GM18858 (cell line): ENCODE measurements at regions not wholly inside any gene's neighbourhood (a gene's known extent, or its start where the extent isn't known, plus 50 kb on each side); places are given as distances from the start of the nearest gene placed in this dataset.

Source experiments
- ATAC-seq: cut with Tn5 transposase; IDR thresholded peaks from one replicate; pipeline ENCODE4 v1.9.1; 2021; ENCODE audit not compliant: unreplicated experiment

DNA sequence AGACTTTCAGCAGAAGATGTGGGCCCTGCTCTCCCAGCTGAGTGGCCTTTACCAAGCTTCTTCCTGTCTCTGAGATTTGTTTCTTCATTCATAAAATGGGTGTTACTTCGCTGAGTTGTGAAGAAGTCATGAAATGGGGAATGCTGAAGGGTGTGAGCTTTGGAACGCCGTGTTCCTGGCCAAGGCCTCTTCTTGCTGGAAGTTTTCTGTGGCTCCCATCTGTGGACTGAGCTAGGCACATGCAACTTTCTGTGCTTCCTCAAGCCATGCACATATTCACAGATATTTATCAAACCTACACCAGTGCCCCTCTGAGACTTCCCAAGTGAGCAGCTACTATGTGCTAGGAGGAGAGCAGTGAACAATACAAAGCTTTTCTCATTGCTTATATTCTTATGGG, 106.3 kb upstream of the JUN start:
- ATAC-seq = no peak

DNA sequence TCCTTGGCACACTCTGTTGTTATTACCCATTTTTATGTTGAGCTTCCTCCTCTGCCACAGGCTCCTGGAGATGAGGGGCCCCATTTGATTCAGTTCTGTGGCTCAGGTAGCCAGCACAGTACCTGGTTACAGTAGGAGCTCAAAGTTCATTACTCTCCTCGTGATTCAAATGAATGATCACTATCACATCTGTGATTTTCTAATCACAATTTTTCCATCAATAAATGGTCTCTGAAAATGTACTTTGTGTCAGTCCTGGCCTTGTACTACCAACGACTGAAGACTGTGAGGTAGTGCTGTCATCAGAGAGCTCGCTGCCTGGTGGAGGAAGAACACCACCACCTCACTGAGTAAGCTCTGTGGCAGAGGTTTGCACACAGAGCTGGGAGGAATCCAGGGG, 106.8 kb upstream of the JUN start:
- ATAC-seq = no peak

DNA sequence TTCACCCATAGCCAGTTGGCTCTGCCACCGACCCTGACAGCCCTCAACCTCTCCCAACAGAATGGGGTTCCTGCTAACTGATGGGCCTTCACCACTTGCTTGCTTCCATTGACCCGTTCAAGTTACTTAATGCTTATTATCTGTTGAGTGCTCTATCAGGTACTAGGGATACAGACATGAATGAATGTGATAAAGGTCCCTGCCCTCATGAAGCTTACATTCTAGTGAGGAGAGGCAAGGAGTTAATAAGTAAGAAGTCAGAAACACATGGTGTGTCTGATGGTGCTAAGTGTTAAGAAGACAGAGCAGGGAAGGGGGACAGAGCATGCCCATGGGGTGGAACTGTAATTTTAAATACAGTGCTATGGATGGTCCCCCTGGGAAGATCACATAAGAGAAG, 107.5 kb upstream of the JUN start:
- no peak for ATAC-seq

DNA sequence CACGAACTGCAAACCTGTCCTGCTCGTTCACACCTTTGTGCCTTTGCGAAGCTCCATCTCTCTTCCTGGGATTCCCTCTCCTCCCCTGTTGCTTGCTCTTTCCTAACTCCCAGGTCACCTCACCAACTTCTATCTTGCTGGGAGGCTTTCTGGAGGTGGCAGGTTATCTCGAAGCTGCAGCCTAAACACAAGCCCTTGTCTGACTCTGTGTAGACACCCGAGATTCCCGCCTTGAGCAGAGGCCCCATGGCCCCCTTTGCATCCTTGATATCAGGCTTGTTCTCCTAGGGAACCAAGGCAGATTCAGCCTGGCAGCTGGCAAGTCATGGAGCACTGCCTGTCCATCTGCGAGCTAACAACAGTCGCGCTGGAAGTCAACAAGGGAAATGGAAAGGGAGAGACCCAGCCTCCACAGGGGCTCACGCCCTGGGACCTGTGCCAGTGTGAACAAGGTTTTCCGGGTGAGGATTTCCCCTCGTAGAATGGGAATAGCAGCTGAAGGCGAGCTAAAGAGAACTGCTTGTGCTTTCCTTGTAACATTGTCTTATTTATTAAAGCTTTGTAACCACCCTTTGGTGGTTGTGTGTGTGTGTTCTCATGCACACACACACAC, 109.5 kb upstream of the JUN start:
- ATAC-seq = no peak

DNA sequence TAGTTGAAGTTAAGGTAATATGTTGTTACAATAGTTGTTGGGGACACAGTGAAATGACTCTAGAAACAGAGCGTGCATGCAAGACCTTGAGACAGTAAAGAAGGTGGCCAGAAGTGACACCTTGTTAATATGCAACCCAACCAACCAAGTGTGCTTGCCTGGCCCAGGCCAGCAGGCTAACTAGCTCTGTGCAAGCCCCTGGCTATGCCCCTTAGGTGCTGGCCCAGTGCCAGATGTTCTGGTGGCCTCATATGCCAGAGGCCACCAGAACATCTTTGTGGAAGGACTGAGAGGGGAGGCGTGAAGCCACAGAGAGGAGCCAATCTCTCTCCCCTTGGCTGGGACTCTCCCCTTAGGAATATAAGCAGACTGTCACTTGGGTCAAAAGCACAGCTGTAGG, 111.2 kb upstream of the JUN start:
- ATAC-seq = no peak

DNA sequence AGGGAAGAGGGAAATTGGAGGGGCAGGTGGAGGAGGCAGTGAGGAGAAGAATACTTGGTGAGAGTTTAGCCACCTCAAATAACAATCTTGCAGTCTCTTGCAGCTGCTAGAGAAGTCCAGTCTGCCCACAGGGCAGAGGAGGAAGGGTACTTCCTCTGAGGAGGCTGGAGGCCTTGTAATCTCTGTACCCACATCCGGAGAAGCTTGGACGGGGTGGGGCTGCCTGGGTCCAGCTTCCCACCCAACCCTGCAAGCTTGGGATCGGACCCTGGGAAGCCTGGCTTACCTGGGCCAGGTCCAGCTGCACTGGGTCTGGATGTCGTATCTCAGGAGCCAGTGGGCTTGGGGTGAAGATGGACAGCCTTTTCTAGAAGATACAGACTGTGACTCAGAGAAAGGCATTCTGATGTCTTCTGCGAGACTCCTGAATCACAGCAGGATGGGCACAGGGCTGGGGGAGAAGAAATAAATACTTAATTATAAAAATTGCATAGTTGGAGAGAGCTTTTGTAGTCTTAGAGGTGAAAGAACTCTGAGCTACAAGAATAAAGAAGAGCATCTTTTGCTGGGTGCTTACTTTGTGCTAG, 111.8 kb upstream of the JUN start:
- no peak for ATAC-seq

DNA sequence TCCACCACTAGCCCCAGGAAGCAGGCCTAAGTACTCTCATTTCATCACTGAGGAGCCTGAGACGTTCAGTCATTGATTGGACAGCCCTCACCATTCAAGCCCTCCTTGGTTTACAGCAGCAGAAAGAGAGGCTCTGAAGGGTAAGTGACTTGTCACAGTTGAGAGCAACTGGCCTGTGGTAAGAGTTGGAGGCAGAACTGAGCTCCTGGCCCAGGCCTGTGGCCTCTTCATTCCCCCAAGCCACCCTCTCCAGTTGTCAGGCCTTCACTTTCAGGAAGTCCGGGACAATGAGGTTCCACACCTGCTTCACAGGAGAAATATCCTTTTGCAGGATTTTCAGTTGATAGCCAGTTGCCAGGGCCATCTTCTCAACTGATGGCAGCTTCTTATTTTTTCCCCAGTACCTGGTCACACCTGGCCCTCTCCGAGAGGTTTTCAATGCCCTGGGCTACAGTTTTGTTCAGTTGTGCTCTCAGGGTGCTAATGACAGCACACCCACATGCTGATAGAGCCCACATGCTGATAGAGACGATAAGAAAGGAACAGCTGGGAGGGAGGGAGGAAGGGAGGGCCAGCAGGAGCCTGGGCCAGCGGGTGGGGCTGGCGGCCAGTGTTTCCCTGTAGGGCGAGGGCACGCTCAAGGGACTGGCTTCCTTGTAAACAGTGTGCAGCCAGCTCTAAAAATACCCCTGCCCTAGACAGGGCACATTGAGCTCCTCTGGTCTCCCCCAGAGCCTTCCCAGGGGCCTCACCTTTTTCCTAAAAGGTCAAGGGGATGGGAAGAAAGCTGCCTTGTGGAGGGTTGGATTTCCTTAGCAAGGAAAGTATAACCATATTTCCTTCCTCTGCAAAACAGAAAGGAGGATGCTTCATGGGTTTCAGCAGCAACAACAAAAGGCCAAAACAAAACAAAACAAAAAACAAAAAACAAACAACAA, 112.7 kb upstream of the JUN start:
- no peak for ATAC-seq

DNA sequence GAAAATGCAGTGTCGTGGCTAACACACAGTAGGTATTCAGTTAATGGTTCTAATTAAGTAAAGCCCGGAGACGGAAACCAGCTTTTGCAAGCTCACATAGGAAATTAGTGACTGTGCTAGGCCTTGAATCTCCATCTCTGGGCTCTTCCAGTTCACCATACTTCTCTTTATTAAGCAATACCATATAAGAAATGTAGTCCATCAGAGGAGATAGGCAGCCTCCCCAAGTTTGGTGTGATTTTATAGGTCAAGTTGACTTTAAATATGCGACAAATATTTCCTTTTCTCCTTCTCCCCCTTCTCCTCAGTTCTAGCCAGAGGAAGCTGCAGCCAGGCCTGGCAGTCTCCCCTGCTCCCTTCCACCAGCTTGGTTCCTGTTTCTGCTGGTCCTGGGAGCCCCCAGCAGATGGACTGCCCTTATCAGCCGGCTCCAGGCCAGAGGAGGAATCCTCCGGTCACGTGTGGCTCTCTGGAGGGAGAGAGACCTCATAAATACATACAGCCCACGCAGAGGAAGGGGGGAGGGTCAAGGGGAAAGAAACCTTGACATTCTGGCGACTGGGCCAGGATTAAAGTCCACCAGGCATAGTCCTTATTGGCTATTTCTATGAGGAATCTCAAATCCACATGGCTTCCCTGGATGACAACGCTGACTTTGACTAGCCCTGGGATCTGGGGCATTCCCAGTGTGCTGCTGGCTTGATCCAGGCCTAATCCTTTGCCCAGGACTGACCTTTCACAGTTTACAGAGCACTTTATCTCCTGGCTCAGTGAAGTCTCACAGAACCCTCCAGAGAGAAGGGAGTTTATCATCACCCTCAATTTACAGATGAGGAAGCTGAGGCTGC, 115.1 kb upstream of the JUN start:
- no peak for ATAC-seq

DNA sequence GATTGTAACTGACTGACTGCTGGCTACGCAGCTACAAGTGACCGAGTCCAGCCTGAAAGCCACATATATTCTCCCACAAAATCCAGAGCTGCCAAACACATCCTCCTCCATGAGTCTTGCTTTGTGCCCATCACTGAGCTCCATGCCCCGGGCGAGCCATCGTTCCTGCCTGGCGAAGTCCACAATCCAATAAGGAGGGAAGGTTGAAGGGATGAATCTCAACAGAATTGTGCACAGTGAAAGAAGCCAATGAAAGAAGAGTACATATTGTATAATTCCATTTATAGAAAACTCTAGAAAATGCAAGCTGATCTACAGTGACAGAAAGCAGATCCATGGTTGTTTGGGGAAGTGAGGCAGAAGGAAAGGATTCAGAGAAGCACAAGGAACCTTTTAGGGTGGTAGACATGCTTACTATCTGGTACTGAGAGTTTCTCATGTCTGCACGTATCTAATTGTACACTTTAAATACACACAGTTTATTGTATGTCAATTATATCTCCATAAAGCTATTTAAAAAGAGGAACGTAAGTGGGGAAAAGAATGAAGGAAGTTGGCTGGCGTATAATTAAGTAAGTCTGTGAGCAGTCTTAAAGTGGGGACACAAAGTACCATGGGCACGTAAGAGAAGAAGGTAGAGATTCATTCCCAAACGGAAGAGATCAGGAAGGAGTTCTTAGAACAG, 115.9 kb upstream of the JUN start:
- ATAC-seq = no peak

DNA sequence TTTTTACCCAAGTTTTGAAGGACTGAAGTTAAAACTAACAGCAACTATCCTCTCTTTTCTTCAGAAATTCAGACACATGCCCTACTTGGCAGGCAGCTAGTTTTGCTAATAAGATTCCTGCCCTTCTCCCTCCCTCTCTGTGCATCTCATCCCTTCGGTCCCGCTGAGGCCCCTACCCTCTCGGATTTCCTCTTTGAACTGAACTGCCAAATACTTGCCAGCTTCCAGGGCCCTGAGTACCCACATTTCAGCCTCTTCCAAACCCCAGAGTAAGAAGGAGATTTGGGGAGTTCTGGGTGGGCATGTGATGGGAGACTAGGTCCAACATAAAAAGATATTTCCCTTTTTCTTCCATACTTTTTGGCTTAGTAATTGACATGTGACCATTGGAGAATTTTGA, 116.5 kb upstream of the JUN start:
- ATAC-seq = no peak

DNA sequence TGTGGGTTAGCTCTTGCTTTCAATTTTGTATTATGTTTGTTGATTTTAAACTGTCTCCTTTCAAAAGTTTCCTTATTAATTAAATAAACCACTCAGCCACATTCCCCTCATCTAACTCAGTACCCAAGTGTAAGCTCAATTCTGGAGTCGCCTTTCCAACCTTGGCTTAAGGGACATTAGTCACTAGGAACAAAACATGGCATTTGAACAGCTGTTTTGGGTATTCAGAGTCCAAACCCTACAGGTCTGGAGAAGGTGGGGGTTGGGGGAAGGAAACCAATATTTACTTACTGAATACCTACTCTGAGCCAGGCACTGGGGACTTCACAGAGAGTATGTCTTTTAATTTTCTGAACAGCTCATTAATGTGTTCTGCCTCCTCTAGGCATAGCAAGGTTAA, 117.2 kb upstream of the JUN start:
- no peak for ATAC-seq

DNA sequence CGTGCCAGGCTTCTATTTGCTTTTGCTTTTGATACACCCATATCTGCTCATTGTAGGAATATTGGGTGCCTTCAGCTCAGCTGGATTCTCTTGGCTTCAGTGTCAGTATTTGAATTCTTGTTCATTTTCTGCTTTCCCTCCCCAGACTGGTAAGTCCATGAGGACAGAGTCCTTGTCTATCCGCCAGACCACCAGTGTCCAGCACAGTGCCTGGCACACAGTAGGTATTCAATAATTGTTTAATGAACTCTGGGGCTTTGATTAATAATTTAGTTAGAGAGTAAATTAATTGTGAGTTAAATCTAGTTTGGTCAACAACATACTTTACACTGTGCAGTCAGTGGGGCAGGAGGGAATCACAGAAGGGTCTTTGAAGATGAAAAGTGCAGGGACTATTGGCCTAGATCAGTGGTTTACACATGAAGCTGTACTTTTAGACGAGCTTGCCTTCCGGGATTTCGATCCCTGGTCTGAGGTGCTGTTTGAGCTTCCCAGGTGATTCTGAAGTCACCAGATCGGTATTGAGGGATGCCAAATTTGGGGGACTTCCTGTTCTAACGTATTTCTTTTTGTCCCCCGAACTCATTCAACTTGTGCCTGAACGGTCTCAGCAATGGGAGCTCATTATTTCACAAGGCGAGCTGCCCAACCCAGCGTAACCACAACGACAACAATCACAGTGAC, 119.1 kb upstream of the JUN start:
- ATAC-seq = no peak

DNA sequence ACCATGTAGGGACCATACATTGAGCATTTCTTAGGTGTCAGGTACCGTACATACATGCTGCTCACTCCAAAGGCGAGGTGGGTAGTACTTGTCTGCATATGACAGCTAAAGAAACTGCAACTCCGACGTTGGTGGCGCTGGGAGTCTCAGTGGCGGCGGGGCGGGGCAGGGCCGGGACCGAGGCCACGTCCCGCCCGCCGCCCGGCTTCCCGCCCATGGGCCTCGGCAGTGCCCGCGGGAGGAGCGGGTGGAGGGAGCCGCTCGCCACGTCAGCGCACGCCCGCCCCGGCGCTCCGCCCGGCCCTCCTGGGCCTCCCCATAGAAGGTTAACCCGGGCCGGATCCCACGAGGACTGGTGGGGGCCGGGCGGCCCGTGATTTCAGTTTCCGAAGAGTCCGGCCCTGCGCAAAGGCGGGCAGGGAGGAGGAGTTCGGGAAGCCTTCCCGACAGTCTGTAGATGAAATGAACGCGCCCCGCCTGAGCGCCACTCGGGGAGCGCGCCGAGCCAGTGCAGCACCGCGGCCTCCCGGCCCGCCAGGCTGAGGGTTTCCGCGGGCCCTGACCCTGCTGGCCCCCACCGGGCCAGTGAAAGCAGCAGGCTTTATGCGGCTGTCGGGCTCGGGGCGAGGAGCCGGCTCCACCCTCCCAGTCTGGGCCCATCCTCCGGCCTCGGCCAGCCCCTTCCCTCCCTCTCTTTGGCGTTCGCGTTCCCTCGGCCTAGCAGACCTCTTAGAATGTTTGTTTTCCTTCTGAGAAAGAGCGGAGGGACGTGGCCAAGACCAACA, 119.9 kb upstream of the JUN start:
- ATAC-seq = peak; percentile 81

DNA sequence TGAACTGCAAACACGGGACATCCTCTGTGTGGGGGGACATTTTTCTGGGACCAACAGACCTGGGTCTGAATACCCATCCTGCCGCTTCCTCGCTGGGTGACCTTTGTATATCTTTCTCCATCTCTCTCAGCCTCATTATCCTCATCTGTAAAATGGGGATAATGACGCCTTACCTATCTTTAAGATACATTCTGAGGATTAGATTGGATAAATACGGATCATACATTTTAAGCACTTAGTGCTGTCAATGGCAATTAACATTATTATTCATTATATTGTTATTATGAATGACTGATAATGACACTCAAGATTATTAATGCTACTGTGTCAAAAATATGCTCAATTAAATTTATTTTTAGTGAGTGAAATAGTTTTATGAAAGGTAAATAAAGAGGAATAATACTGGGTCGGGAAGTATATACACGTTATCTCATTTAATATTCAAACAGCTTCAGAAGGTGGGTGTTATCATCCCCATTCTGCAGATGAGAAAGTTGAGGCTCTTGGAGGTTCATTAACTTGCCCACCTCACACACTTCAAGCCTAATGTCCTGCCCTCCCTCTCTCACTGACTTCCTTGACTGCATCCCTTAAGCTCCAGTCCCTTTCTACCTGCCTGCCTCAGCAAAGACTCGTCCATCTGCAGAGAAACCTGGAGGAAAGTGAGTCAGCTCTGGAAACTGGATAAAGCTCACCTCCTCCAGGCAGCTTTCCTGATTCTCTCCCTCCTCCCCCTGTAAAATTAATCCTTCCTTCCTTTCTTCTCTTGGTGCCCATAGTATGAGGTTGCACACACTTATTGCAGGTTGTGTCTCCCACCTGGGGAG, 120.7 kb upstream of the JUN start:
- no peak for ATAC-seq

DNA sequence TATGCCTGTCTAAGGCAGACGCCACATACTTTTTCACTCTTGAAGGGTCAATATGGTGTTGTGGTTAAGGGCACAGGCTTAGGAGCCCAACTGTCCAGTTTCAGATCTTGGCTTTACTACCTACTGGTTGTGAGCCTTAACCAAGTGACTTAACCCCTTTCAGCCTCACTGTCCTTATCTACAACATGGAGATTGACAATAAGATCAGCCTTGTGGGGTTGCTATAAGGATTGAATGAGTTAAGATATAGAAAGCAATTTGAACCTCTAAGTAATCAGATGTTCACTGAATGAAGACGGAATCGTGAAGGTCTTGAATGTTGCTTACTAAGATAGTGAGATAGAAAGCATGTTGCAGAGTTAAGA, 121.3 kb upstream of the JUN start:
- no peak for ATAC-seq

DNA sequence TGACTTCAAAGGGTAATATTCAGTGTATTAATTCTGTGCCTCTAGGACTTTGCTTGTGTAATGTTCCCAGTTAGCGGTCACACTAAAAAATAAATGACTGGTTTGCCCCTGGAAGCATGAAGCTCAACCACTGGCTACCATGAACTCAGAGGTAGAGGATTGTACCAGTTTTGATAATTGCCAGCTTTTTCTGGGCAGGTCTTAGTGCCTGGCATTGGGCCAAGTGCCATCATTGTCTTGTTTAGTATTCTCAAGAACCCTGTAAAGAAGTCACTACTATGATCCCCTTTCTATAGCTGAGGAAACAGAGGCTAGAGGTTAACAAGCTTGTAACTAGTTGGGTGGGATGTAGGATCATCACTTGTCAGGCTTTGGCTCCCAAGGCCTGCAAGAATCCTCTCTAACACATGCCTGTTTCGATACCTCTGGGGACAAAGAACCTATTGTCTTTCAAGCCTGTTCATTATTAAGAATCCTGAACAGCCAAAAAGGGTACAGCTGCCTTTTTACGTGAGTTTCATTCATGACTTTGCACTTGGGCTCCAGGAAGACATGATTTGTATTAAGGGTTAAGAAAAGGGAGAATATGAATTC, 121.9 kb upstream of the JUN start:
- ATAC-seq = no peak

DNA sequence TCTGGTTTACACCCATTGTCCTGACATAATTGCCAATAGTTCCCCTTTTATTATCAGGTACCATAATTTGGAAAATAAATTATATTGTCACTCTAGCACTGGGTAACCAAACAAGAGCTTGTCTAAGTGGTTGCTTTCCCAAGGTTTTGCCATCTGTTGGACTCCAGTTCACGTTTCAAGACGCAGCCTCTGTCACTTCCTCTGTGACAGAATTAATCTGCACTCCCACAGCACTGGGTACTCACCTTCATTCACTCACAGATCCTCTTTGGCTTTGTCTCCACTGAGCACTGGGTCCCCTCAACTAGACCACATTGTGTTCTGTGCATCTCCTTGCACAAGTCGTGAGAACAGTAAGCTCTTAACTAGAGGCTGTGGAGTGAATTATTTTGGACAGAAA, 123.6 kb upstream of the JUN start:
- no peak for ATAC-seq
